Neuronal stem cell (in vitro differentiated cells): ENCODE measurements at regions not wholly inside any gene's neighbourhood (a gene's known extent, or its start where the extent isn't known, plus 50 kb on each side); places are given as distances from the start of the nearest gene placed in this dataset.
"Not testable (repeated sequence)": the region's sequence is repeated elsewhere in the genome, so short reads cannot be mapped to it uniquely, and the experiment has no call there.

Experiments used
- DNase-seq: peaks from one replicate; pipeline ENCODE4 v3.0.0-alpha.2; 2013; ENCODE audit warnings: low spot score
- H2AFZ ChIP-seq: one replicate; pipeline ENCODE4 v1.6.1; 2013; ENCODE audit warnings: mild to moderate bottlenecking, low read length, inconsistent platforms
- H2AK5ac ChIP-seq: 2 replicates; pipeline ENCODE4 v1.6.1; 2013; ENCODE audit warnings: low read depth, mild to moderate bottlenecking, inconsistent platforms, low read length, moderate library complexity, mixed read lengths
- H2BK120ac ChIP-seq: 2 replicates; pipeline ENCODE4 v1.6.1; 2013; ENCODE audit warnings: low read depth, mild to moderate bottlenecking, inconsistent platforms, low read length, moderate library complexity, mixed read lengths
- H2BK12ac ChIP-seq: one replicate; pipeline ENCODE4 v1.6.1; 2013; ENCODE audit warnings: low read length, inconsistent platforms
- H2BK15ac ChIP-seq: 2 replicates; pipeline ENCODE4 v1.6.1; 2013; ENCODE audit warnings: mild to moderate bottlenecking, low read length, inconsistent platforms, mixed read lengths
- H2BK5ac ChIP-seq: one replicate; pipeline ENCODE4 v1.6.1; 2013; ENCODE audit warnings: inconsistent platforms, mild to moderate bottlenecking, low read length, moderate library complexity
- H3K14ac ChIP-seq: one replicate; pipeline ENCODE4 v1.6.1; 2013; ENCODE audit warnings: low read length, inconsistent platforms
- H3K18ac ChIP-seq: 2 replicates; pipeline ENCODE4 v1.6.1; 2013; ENCODE audit warnings: low read length, inconsistent platforms
- H3K23ac ChIP-seq: 2 replicates; pipeline ENCODE4 v1.6.1; 2013; ENCODE audit warnings: low read depth, mild to moderate bottlenecking, mixed read lengths, low read length, inconsistent platforms; ENCODE audit not compliant: poor library complexity
- H3K27ac ChIP-seq: replicated peaks from 3 replicates; pipeline ENCODE4 v1.5.1; 2013; ENCODE audit warnings: low read length, inconsistent platforms
- H3K27me3 ChIP-seq, 3 experiments: 2 replicates each; pipeline ENCODE4 v1.6.1; 2013; ENCODE audit warnings: low read length in 3 of 3, mild to moderate bottlenecking in 2 of 3, inconsistent platforms in 1 of 3, low read depth in 1 of 3, mixed read lengths in 1 of 3, moderate library complexity in 1 of 3; ENCODE audit not compliant: control insufficient read depth in 3 of 3, insufficient read depth in 3 of 3
- H3K36me3 ChIP-seq, 2 donors: replicated peaks in 1 of 2; 2 replicates each; pipeline ENCODE4 v1.6.1; 2013; ENCODE audit warnings: low read length in 2 of 2; ENCODE audit not compliant: control insufficient read depth in 2 of 2, insufficient read depth in 2 of 2
- H3K4ac ChIP-seq: 2 replicates; pipeline ENCODE4 v1.6.1; 2013; ENCODE audit warnings: inconsistent platforms, mild to moderate bottlenecking, low read length, moderate library complexity
- H3K4me1 ChIP-seq, 2 donors: 1 replicate in 1 of 2; 2 replicates in 1 of 2; pipeline ENCODE4 v1.6.1; 2013; ENCODE audit warnings: low read length in 2 of 2, low read depth in 1 of 2; ENCODE audit not compliant: control insufficient read depth in 2 of 2, insufficient read depth in 1 of 2
- H3K4me2 ChIP-seq: one replicate; pipeline ENCODE4 v1.6.1; 2013; ENCODE audit warnings: mild to moderate bottlenecking, low read length, inconsistent platforms; ENCODE audit not compliant: insufficient read depth, poor library complexity, severe bottlenecking
- H3K4me3 ChIP-seq, 2 donors: 2 replicates each; pipeline ENCODE4 v1.5.1; 2013; ENCODE audit warnings: low read length in 2 of 2, mild to moderate bottlenecking in 2 of 2, inconsistent platforms in 1 of 2, moderate library complexity in 1 of 2
- H3K79me1 ChIP-seq: one replicate; pipeline ENCODE4 v1.6.1; 2013; ENCODE audit warnings: low read depth, mild to moderate bottlenecking, inconsistent platforms, low read length, moderate library complexity
- H3K9ac ChIP-seq: one replicate; pipeline ENCODE4 v1.6.1; 2013; ENCODE audit warnings: mild to moderate bottlenecking, low read depth, low read length, inconsistent platforms; ENCODE audit not compliant: poor library complexity
- H3K9me3 ChIP-seq, 2 donors: replicated peaks in 1 of 2; 2 replicates each; pipeline versions ENCODE3 to v1.6.1; 2013; ENCODE audit warnings: low read length in 2 of 2, mild to moderate bottlenecking in 2 of 2, inconsistent platforms in 1 of 2, low read depth in 1 of 2, mixed read lengths in 1 of 2, moderate library complexity in 1 of 2; ENCODE audit not compliant: control insufficient read depth in 2 of 2, insufficient read depth in 1 of 2
- H4K8ac ChIP-seq: one replicate; pipeline ENCODE4 v1.6.1; 2013; ENCODE audit warnings: low read depth, mild to moderate bottlenecking, inconsistent platforms, low read length, moderate library complexity
- H4K91ac ChIP-seq: one replicate; pipeline ENCODE4 v1.6.1; 2013; ENCODE audit warnings: low read length, low read depth, mild to moderate bottlenecking, inconsistent platforms; ENCODE audit not compliant: poor library complexity
- WGBS, 2 donors: extraction: QIAGEN DNeasy Blood & Tissue Kit; methylation state at CpG; one replicate each; pipeline ENCODE4 v1.1.7; 2013; ENCODE audit warnings: missing lambda C conversion rate in 2 of 2, mixed read lengths in 1 of 2; ENCODE audit not compliant: insufficient read length in 2 of 2, insufficient replicate concordance in 1 of 2; ENCODE audit errors: extremely low coverage in 2 of 2; 5-methylcytosine and 5-hydroxymethylcytosine counted together

- H2BK15ac ChIP-seq, H3K9me3 ChIP-seq, DNase-seq, H4K8ac ChIP-seq, H3K27ac ChIP-seq, H2AK5ac ChIP-seq, H3K14ac ChIP-seq, H2BK120ac ChIP-seq, H3K9ac ChIP-seq, H3K36me3 ChIP-seq, H3K4me2 ChIP-seq, H2BK12ac ChIP-seq, H3K23ac ChIP-seq, H3K18ac ChIP-seq, H3K4ac ChIP-seq, H3K4me1 ChIP-seq, H3K79me1 ChIP-seq, H2BK5ac ChIP-seq, H3K27me3 ChIP-seq, H4K91ac ChIP-seq, H2AFZ ChIP-seq, H3K4me3 ChIP-seq: not testable (repeated sequence)
- no CpG with 5 or more reads among the region's 5 CpGs for whole genome bisulfite sequencing, 2 donors
Observed at GRCh38 chr9:38978734-38979133, 258.8 kb upstream of the FAM240B start.

GRCh38 chr9:38969480-38969879, 249.5 kb upstream of the FAM240B start:
- not testable (repeated sequence) for H3K4me1 ChIP-seq, H4K91ac ChIP-seq, H2AFZ ChIP-seq, H3K23ac ChIP-seq, H3K27me3 ChIP-seq, H3K4me3 ChIP-seq, H2BK12ac ChIP-seq, H4K8ac ChIP-seq, H3K4ac ChIP-seq, H2BK120ac ChIP-seq, DNase-seq, H2AK5ac ChIP-seq, H3K27ac ChIP-seq, H3K79me1 ChIP-seq, H3K9ac ChIP-seq, H3K4me2 ChIP-seq, H3K9me3 ChIP-seq, H3K14ac ChIP-seq, H2BK15ac ChIP-seq, H3K36me3 ChIP-seq, H3K18ac ChIP-seq, H2BK5ac ChIP-seq
- WGBS, 2 donors = no CpG with 5 or more reads among the region's 5 CpGs

- H3K18ac ChIP-seq, H3K4me2 ChIP-seq, H3K27ac ChIP-seq, H3K9me3 ChIP-seq, H2BK12ac ChIP-seq, H3K23ac ChIP-seq, H4K91ac ChIP-seq, H2AFZ ChIP-seq, H3K14ac ChIP-seq, H3K4me1 ChIP-seq, H3K4me3 ChIP-seq, H2BK5ac ChIP-seq, H3K79me1 ChIP-seq, DNase-seq, H3K9ac ChIP-seq, H3K27me3 ChIP-seq, H3K36me3 ChIP-seq, H4K8ac ChIP-seq, H2BK15ac ChIP-seq, H3K4ac ChIP-seq, H2AK5ac ChIP-seq, H2BK120ac ChIP-seq: not testable (repeated sequence)
- no CpG with 5 or more reads among the region's 10 CpGs for WGBS, 2 donors
Observed at GRCh38 chr9:38968651-38969374, 248.9 kb upstream of the FAM240B start.

GRCh38 chr9:38967866-38968265, 247.9 kb upstream of the FAM240B start:
- not testable (repeated sequence) for H3K79me1 ChIP-seq, H4K8ac ChIP-seq, H2AFZ ChIP-seq, H3K27me3 ChIP-seq, H2AK5ac ChIP-seq, H3K9me3 ChIP-seq, H3K4me1 ChIP-seq, H3K9ac ChIP-seq, H4K91ac ChIP-seq, H2BK15ac ChIP-seq, H3K4ac ChIP-seq, H3K36me3 ChIP-seq, H2BK5ac ChIP-seq, H3K14ac ChIP-seq, H3K27ac ChIP-seq, H3K4me3 ChIP-seq, H3K23ac ChIP-seq, H2BK120ac ChIP-seq, H3K4me2 ChIP-seq, H2BK12ac ChIP-seq, DNase-seq, H3K18ac ChIP-seq
- no CpG with 5 or more reads among the region's 6 CpGs for WGBS, 2 donors
